H1 (cell line): ENCODE measurements at regions not wholly inside any gene's neighbourhood (a gene's known extent, or its start where the extent isn't known, plus 50 kb on each side); places are given as distances from the start of the nearest gene placed in this dataset.

Experiments used
- CTCF ChIA-PET: fragments of 300-600 bp; sonication (Branson Sonifier 250); formaldehyde crosslinking; loops from one replicate; lab custom pipeline; 2021; ENCODE audit not compliant: partially characterized antibody; lab: Charles Lee
- POLR2A ChIA-PET: fragments of 300-600 bp; sonication (Branson Sonifier 250); formaldehyde crosslinking; loops from one replicate; lab custom pipeline; 2021; ENCODE audit warnings: inconsistent platforms; ENCODE audit not compliant: partially characterized antibody; lab: Charles Lee
- DNase-seq, 2 experiments: peaks; one replicate each; pipeline versions ENCODE4 v3.0.0 to v3.0.0-alpha.2; 2010 to 2022; ENCODE audit warnings: low spot score in 2 of 2, low read depth in 1 of 2, mixed read lengths in 1 of 2
- FAIRE-seq: peaks from 2 replicates; lab custom pipeline; 2011; peaks lifted over from hg19 to GRCh38; lab: Jason Lieb, UNC
- H2AFZ ChIP-seq: 2 replicates; pipeline ENCODE4 v1.8.1; 2012; ENCODE audit warnings: low read length, inconsistent platforms
- H2AK5ac ChIP-seq: 2 replicates; pipeline ENCODE4 v1.6.1; 2013; ENCODE audit warnings: low read depth, low read length
- H2BK120ac ChIP-seq: replicated peaks from 2 replicates; pipeline ENCODE3; 2013; ENCODE audit warnings: low read depth, low read length, inconsistent platforms
- H2BK12ac ChIP-seq: 2 replicates; pipeline ENCODE4 v1.6.1; 2013; ENCODE audit warnings: low read depth, low read length
- H2BK15ac ChIP-seq: 2 replicates; pipeline ENCODE4 v1.6.1; 2013; ENCODE audit warnings: low read length
- H2BK20ac ChIP-seq: 2 replicates; pipeline ENCODE4 v1.6.1; 2013; ENCODE audit warnings: low read length
- H2BK5ac ChIP-seq: 2 replicates; pipeline ENCODE4 v1.6.1; 2013; ENCODE audit warnings: low read depth, low read length
- H3K14ac ChIP-seq: 2 replicates; pipeline ENCODE4 v1.6.1; 2013; ENCODE audit warnings: inconsistent platforms; ENCODE audit not compliant: insufficient read length
- H3K18ac ChIP-seq: 2 replicates; pipeline ENCODE4 v1.6.1; 2013; ENCODE audit warnings: low read length; ENCODE audit errors: extremely low read depth
- H3K23ac ChIP-seq: 2 replicates; pipeline ENCODE4 v1.6.1; 2013; ENCODE audit warnings: inconsistent platforms; ENCODE audit not compliant: insufficient read length
- H3K23me2 ChIP-seq: 2 replicates; pipeline ENCODE4 v1.6.1; 2013; ENCODE audit warnings: low read depth, low read length
- H3K27ac ChIP-seq: 2 replicates; pipeline ENCODE4 v1.6.1; 2011; ENCODE audit warnings: low read depth, low read length, inconsistent platforms
- H3K27me3 ChIP-seq, 4 experiments: replicated peaks in 1 of 4; 1 replicate in 1 of 4; 2 replicates in 3 of 4; pipeline versions ENCODE4 v1.6.1 to v1.8.1; 2011 to 2013; ENCODE audit warnings: low read length in 3 of 4, mild to moderate bottlenecking in 3 of 4, inconsistent platforms in 2 of 4, mixed read lengths in 2 of 4, moderate library complexity in 1 of 4; ENCODE audit not compliant: control insufficient read depth in 3 of 4, insufficient read depth in 3 of 4; ENCODE audit errors: extremely low read depth in 1 of 4
- H3K36me3 ChIP-seq, 4 experiments: 2 replicates each; pipeline versions ENCODE4 v1.6.1 to v1.8.1; 2011 to 2013; ENCODE audit warnings: mild to moderate bottlenecking in 4 of 4, low read length in 3 of 4, moderate library complexity in 2 of 4, control low read depth in 1 of 4, inconsistent platforms in 1 of 4; ENCODE audit not compliant: insufficient read depth in 4 of 4, control insufficient read depth in 2 of 4
- H3K4ac ChIP-seq: replicated peaks from 2 replicates; pipeline ENCODE3; 2013; ENCODE audit warnings: low read length, low read depth, mixed read lengths, inconsistent platforms; ENCODE audit not compliant: insufficient read length
- H3K4me1 ChIP-seq, 4 experiments: replicated peaks in 1 of 4; 1 replicate in 1 of 4; 2 replicates in 3 of 4; pipeline versions ENCODE4 v1.6.1 to v1.8.1; 2011 to 2013; ENCODE audit warnings: low read length in 3 of 4, inconsistent platforms in 2 of 4, mixed read lengths in 1 of 4; ENCODE audit not compliant: insufficient read depth in 4 of 4, control insufficient read depth in 3 of 4
- H3K4me2 ChIP-seq, 2 experiments: 2 replicates each; pipeline versions ENCODE4 v1.6.1 to v1.8.1; 2011 to 2013; ENCODE audit warnings: low read depth in 2 of 2, low read length in 2 of 2, control low read depth in 1 of 2, inconsistent platforms in 1 of 2, mild to moderate bottlenecking in 1 of 2; ENCODE audit not compliant: insufficient read depth in 1 of 2
- H3K4me3 ChIP-seq, 4 experiments: fragments of 200-600, 300-600 bp in 1 of 4; sonication (generic), shearing (Covaris generic), sonication (Bioruptor Twin) in 1 of 4; 2 replicates each; pipeline versions ENCODE4 v1.5.1 to v1.8.1; 2011 to 2016; ENCODE audit warnings: low read length in 4 of 4, low read depth in 3 of 4, control low read depth in 2 of 4, inconsistent platforms in 2 of 4, mild to moderate bottlenecking in 2 of 4, mixed read lengths in 1 of 4, moderate library complexity in 1 of 4; ENCODE audit not compliant: insufficient read depth in 2 of 4; ENCODE audit errors: extremely low read depth in 1 of 4
- H3K56ac ChIP-seq: replicated peaks from 2 replicates; pipeline ENCODE3; 2013; ENCODE audit warnings: low read depth, mild to moderate bottlenecking, mixed read lengths, low read length, inconsistent platforms; ENCODE audit not compliant: insufficient read length
- H3K79me1 ChIP-seq: 2 replicates; pipeline ENCODE4 v1.6.1; 2013; ENCODE audit warnings: low read depth, low read length, control low read depth
- H3K79me2 ChIP-seq, 2 experiments: 2 replicates each; pipeline versions ENCODE4 v1.6.1 to v1.8.1; 2012 to 2013; ENCODE audit warnings: low read length in 2 of 2, mild to moderate bottlenecking in 2 of 2, inconsistent platforms in 1 of 2; ENCODE audit not compliant: insufficient read depth in 2 of 2, control insufficient read depth in 1 of 2
- H3K9ac ChIP-seq, 4 experiments: replicated peaks in 1 of 4; 1 replicate in 1 of 4; 2 replicates in 3 of 4; pipeline versions ENCODE4 v1.6.1 to v1.8.1; 2011 to 2013; ENCODE audit warnings: low read depth in 3 of 4, low read length in 3 of 4, control low read depth in 2 of 4, mild to moderate bottlenecking in 2 of 4, moderate library complexity in 2 of 4, inconsistent platforms in 1 of 4; ENCODE audit errors: extremely low read depth in 1 of 4
- H3K9me3 ChIP-seq, 2 experiments: 2 replicates each; pipeline versions ENCODE4 v1.6.1 to v1.8.1; 2012 to 2013; ENCODE audit warnings: mild to moderate bottlenecking in 2 of 2, moderate library complexity in 2 of 2, control low read depth in 1 of 2, inconsistent platforms in 1 of 2, low read depth in 1 of 2, low read length in 1 of 2, mixed read lengths in 1 of 2; ENCODE audit not compliant: insufficient read depth in 2 of 2
- H4K20me1 ChIP-seq, 2 experiments: replicated peaks in 1 of 2; 2 replicates each; pipeline versions ENCODE3 to v1.8.1; 2011 to 2013; ENCODE audit warnings: inconsistent platforms in 2 of 2, low read length in 2 of 2, mild to moderate bottlenecking in 1 of 2; ENCODE audit not compliant: insufficient read depth in 2 of 2, control insufficient read depth in 1 of 2
- H4K5ac ChIP-seq: 2 replicates; pipeline ENCODE4 v1.6.1; 2013; ENCODE audit warnings: low read length, low read depth, mixed read lengths, inconsistent platforms; ENCODE audit not compliant: insufficient read length
- H4K8ac ChIP-seq: 2 replicates; pipeline ENCODE4 v1.8.0; 2013; ENCODE audit warnings: mild to moderate bottlenecking, moderate library complexity, low read length, inconsistent platforms; ENCODE audit not compliant: insufficient read depth; ENCODE audit errors: extremely low read depth
- H4K91ac ChIP-seq: replicated peaks from 2 replicates; pipeline ENCODE3; 2013; ENCODE audit warnings: low read length, mixed read lengths, inconsistent platforms; ENCODE audit not compliant: insufficient read length
- FOSL1 ChIP-seq: IDR thresholded peaks from 2 replicates; pipeline ENCODE4 v1.6.1; 2011; ENCODE audit warnings: mild to moderate bottlenecking, low read depth, low read length, moderate library complexity; ENCODE audit not compliant: insufficient read depth
- KDM5A ChIP-seq: fragments of 200-600 bp; IDR thresholded peaks from 2 replicates; pipeline ENCODE4 v1.7.1; 2012; ENCODE audit warnings: mild to moderate bottlenecking, low read length, inconsistent platforms, mixed read lengths
- NRF1 ChIP-seq: IDR thresholded peaks from 2 replicates; pipeline ENCODE4 v1.6.1; 2011; ENCODE audit warnings: mild to moderate bottlenecking, low read depth, low read length, improper control_type of control experiment
- RXRA ChIP-seq: IDR thresholded peaks from 2 replicates; pipeline ENCODE4 v1.6.1; 2011; ENCODE audit warnings: low read depth, mild to moderate bottlenecking, low read length, moderate library complexity; ENCODE audit not compliant: insufficient read depth
- TAF1 ChIP-seq: IDR thresholded peaks from 2 replicates; pipeline ENCODE4 v1.6.1; 2011; ENCODE audit warnings: mild to moderate bottlenecking, low read depth, low read length
- TAF7 ChIP-seq: optimal IDR thresholded peaks from 2 replicates; pipeline ENCODE3; 2011; ENCODE audit warnings: low read depth, mild to moderate bottlenecking, inconsistent platforms, low read length, moderate library complexity, borderline replicate concordance
- WGBS, 2 experiments: shearing (Covaris generic) in 1 of 2; methylation state at CpG; one replicate each; pipeline versions ENCODE4 v1.1.6 to v1.1.7; 2013 to 2015; ENCODE audit warnings: low lambda C conversion rate in 2 of 2, mixed read lengths in 2 of 2, inconsistent platforms in 1 of 2, low coverage in 1 of 2, missing lambda C conversion rate in 1 of 2; ENCODE audit not compliant: insufficient replicate concordance in 2 of 2, insufficient coverage in 1 of 2, insufficient read length in 1 of 2; ENCODE audit errors: extremely low coverage in 1 of 2, missing lambda C conversion rate in 1 of 2; 5-methylcytosine and 5-hydroxymethylcytosine counted together

GRCh38 chr6:55663914-55664313 is 84.9 kb upstream of the HMGCLL1 start:
- H2AFZ ChIP-seq, result no peak overlapping the region
- no peak overlapping the region for H4K8ac ChIP-seq
- H3K9ac ChIP-seq, result no peak overlapping the region
- H3K9me3 ChIP-seq, result peaks cover 0 to 9% of the 10 kb centered on the region in 2 experiments; a peak in 3 of 4 replicates
- no peak overlapping the region for H4K5ac ChIP-seq
- H3K18ac ChIP-seq, result no peak overlapping the region
- H2BK12ac ChIP-seq, result no peak overlapping the region
- TF ChIP-seq TAF7 (no peak), RXRA (no peak), KDM5A (no peak), TAF1 (no peak), NRF1 (no peak), FOSL1 (no peak)
- FAIRE-seq (no peak), DNase-seq (no peak)
- H3K79me1 ChIP-seq, result no peaks in the 10 kb centered on the region
- POLR2A ChIA-PET, result no interaction called here
- no peak overlapping the region for H2BK15ac ChIP-seq
- H3K4me2 ChIP-seq, result no peak overlapping the region
- no peak overlapping the region for H2BK5ac ChIP-seq
- H2BK20ac ChIP-seq, result no peak overlapping the region
- CTCF ChIA-PET, result no interaction called here
- no peaks in the 10 kb centered on the region for H3K4me1 ChIP-seq
- no peak overlapping the region for H3K4me3 ChIP-seq
- no peak overlapping the region for H2BK120ac ChIP-seq
- H3K14ac ChIP-seq, result no peak overlapping the region
- no peak overlapping the region for H3K27ac ChIP-seq
- 90% methylated on average over 2 of the region's 2 CpGs; no CpG with 5 or more reads in 1 of the 2 experiments for WGBS, 2 experiments
- H3K4ac ChIP-seq, result no peak overlapping the region
- no peak overlapping the region for H2AK5ac ChIP-seq
- no peaks in the 10 kb centered on the region for H3K79me2 ChIP-seq
- H3K27me3 ChIP-seq, result no peaks in the 10 kb centered on the region
- no peaks in the 10 kb centered on the region for H3K36me3 ChIP-seq
- no peak overlapping the region for H4K91ac ChIP-seq
- no peaks in the 10 kb centered on the region for H4K20me1 ChIP-seq
- no peak overlapping the region for H3K23ac ChIP-seq
- H3K56ac ChIP-seq, result no peak overlapping the region
- H3K23me2 ChIP-seq, result no peaks in the 10 kb centered on the region
